ENCODE measurements at regions not wholly inside any gene's neighbourhood (a gene's known extent, or its start where the extent isn't known, plus 50 kb on each side); places are given as distances from the start of the nearest gene placed in this dataset.

DNA sequence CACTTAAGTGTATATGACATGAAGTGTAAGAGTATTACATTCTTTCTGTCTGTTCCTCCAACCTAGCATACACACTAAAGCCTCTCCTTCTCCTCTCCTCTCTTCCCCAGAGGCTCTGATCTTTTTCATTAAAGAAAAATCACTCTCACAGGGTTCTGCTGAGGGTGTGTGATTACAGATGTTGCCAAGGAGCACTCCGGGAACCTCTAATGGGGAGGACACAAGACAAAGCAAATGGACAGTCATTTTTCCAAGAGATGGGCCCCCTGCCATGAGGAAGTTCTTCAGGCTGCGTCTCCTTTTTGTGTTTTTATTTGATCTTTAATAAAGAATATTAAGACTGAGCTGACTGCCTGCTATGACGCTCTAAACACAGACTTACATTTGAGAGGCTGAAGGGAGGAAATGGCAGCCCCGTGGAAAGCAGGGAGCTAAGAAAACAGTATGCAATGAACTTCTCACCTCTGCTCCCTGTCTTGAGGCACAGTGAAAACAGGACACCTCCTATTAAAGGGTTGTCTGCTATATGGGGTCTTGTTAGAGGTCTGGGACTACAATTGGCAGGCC is 578.1 kb downstream of the PIK3C3 start:
- TF ChIP-seq, protein P1, sequence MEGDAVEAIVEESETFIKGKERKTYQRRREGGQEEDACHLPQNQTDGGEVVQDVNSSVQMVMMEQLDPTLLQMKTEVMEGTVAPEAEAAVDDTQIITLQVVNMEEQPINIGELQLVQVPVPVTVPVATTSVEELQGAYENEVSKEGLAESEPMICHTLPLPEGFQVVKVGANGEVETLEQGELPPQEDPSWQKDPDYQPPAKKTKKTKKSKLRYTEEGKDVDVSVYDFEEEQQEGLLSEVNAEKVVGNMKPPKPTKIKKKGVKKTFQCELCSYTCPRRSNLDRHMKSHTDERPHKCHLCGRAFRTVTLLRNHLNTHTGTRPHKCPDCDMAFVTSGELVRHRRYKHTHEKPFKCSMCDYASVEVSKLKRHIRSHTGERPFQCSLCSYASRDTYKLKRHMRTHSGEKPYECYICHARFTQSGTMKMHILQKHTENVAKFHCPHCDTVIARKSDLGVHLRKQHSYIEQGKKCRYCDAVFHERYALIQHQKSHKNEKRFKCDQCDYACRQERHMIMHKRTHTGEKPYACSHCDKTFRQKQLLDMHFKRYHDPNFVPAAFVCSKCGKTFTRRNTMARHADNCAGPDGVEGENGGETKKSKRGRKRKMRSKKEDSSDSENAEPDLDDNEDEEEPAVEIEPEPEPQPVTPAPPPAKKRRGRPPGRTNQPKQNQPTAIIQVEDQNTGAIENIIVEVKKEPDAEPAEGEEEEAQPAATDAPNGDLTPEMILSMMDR (IDR thresholded peaks at IDR 0.05), result no peak
- TF ChIP-seq EP300 (IDR thresholded peaks at IDR 0.05) (no peak), POLR2A (IDR thresholded peaks at IDR 0.05) (no peak)
- Histone ChIP-seq H3K27ac (no peak overlapping the region), H3K4me1 (ENCODE audit: insufficient read depth) (no peaks in the 10 kb centered on the region), H3K9me3 (no peaks in the 10 kb centered on the region), H3K36me3 (no peaks in the 10 kb centered on the region), H3K4me3 (no peak overlapping the region), H3K27me3 (no peaks in the 10 kb centered on the region)
- intact Hi-C loops (cut with DNase I), result no loop called here
- no peak for DNase-seq
- WGBS, 3 donors, result 16 to 22% (median 21%) methylated on average over 4 of the region's 4 CpGs

DNA sequence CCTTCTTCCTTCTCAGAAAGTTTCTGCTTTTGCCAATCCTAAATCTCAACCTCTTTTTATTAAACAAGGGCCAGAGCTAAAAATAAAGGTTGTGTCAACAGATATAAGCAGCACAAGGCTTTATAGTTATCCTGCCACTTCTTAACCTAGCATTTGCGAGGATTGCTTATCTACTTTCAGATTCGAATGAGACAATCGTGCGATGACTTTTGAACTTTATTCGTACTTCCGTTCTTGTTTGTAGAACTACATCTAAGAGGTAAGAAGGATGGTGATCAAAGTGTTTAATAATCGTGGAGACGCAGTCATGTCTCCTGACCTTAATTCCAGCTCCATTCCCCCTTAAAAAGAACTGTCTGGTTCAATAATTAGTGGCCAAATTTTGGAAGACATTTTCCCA is 578.6 kb downstream of the PIK3C3 start:
- Histone ChIP-seq H3K9me3 (no peaks in the 10 kb centered on the region), H3K36me3 (no peaks in the 10 kb centered on the region), H3K27me3 (no peaks in the 10 kb centered on the region), H3K27ac (no peak overlapping the region), H3K4me1 (ENCODE audit: insufficient read depth) (no peaks in the 10 kb centered on the region), H3K4me3 (no peak overlapping the region)
- WGBS, 3 donors, result 88 to 92% (median 89%) methylated on average over 8 of the region's 8 CpGs
- intact Hi-C loops (cut with DNase I), result no loop called here
- DNase-seq, result no peak
- TF ChIP-seq, protein P1 (IDR thresholded peaks at IDR 0.05), result no peak
- TF ChIP-seq POLR2A (IDR thresholded peaks at IDR 0.05) (no peak), EP300 (IDR thresholded peaks at IDR 0.05) (no peak)

DNA sequence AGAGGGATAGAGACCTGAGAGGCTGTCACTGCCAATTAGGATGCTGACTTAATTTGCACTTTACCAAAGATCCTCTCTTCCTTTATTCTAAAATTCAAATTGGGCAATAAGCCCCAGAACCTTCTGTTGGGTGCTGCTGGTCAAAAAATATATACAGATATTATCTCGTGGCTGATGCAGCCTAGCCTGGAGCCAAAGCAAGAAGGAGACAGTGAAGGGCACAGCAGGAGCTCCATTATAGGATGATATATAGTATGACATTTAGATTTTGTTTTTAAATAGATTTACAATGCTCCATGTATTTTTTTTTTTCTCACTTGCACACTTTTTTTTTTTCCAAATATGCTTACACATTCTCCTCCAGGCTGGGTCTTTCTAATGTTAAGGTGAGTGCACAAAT is 579.3 kb downstream of the PIK3C3 start:
- WGBS, 3 donors, result 59 to 70% (median 70%) methylated on average over 1 of the region's 1 CpG
- Histone ChIP-seq H3K27me3 (no peaks in the 10 kb centered on the region), H3K4me1 (ENCODE audit: insufficient read depth) (no peaks in the 10 kb centered on the region), H3K36me3 (no peaks in the 10 kb centered on the region), H3K4me3 (no peak overlapping the region), H3K27ac (no peak overlapping the region), H3K9me3 (no peaks in the 10 kb centered on the region)
- intact Hi-C loops (cut with DNase I), result no loop called here
- no peak for DNase-seq
- TF ChIP-seq, protein P1 (IDR thresholded peaks at IDR 0.05), result no peak
- no peak for TF ChIP-seq EP300 (IDR thresholded peaks at IDR 0.05)
- TF ChIP-seq POLR2A (IDR thresholded peaks at IDR 0.05), result no peak

DNA sequence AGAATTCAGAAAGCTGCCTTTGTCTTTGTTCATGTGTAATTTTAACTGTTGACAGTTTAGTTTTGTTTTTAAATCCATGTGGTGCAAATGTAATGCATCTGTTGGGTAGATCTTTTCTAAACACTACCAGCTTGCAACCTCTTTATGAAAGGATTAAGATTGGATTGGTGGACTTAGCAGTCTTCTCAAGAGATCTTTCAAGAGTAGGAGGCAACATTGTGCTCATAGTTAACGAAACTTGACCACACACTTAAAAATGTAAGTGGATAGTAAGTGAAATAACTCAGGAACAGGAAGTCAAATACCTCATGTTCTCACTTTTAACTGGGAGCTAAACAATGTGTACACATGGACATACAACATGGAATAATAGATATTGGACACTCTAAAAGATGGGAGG is 579.0 kb downstream of the RIT2 start:
- H3K36me3 ChIP-seq, result no peaks in the 10 kb centered on the region
- no peaks in the 10 kb centered on the region for H3K27me3 ChIP-seq
- TF ChIP-seq, protein P1 (IDR thresholded peaks at IDR 0.05), result no peak
- TF ChIP-seq POLR2A (IDR thresholded peaks at IDR 0.05) (no peak), EP300 (IDR thresholded peaks at IDR 0.05) (no peak)
- WGBS, 3 donors, result 78 to 84% (median 81%) methylated on average over 1 of the region's 1 CpG
- DNase-seq, result no peak
- no peaks in the 10 kb centered on the region for H3K4me1 ChIP-seq (ENCODE audit: insufficient read depth)
- intact Hi-C loops (cut with DNase I), result no loop called here
- no peak overlapping the region for H3K4me3 ChIP-seq
- no peak overlapping the region for H3K27ac ChIP-seq
- H3K9me3 ChIP-seq, result no peaks in the 10 kb centered on the region
